ENCODE measurements at regions not wholly inside any gene's neighbourhood (a gene's known extent, or its start where the extent isn't known, plus 50 kb on each side); places are given as distances from the start of the nearest gene placed in this dataset.

DNA sequence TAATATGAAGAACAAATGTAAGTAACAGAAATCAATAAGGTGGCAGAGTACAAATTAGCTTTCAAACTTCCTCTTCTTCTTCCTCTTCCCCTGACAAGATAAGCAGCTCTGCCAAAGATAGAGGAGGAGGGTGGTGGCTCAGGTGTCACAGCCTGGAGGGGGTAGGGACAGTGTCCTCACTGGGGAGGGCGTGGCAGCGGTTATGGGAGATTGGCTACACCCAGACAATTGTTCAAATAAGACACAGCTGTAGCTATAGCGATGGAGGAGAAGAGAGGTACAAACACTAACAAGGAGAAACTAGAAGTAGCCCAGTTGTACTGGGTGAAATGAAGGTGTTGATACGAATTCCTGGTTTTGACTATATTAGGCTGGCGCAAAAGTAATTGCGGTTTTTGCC, 198.5 kb downstream of the TBXT start:
- TF ChIP-seq, protein P1, sequence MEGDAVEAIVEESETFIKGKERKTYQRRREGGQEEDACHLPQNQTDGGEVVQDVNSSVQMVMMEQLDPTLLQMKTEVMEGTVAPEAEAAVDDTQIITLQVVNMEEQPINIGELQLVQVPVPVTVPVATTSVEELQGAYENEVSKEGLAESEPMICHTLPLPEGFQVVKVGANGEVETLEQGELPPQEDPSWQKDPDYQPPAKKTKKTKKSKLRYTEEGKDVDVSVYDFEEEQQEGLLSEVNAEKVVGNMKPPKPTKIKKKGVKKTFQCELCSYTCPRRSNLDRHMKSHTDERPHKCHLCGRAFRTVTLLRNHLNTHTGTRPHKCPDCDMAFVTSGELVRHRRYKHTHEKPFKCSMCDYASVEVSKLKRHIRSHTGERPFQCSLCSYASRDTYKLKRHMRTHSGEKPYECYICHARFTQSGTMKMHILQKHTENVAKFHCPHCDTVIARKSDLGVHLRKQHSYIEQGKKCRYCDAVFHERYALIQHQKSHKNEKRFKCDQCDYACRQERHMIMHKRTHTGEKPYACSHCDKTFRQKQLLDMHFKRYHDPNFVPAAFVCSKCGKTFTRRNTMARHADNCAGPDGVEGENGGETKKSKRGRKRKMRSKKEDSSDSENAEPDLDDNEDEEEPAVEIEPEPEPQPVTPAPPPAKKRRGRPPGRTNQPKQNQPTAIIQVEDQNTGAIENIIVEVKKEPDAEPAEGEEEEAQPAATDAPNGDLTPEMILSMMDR (conservative IDR thresholded peaks at IDR 0.05; ENCODE audit: low read depth in 2 of 2): no peak
- TF ChIP-seq EZH2 (IDR thresholded peaks at IDR 0.05; ENCODE audit: low read depth, unreplicated experiment) (no peak), POLR2AphosphoS5 (IDR thresholded peaks at IDR 0.05; ENCODE audit: low read depth) (no peak), EZH2phosphoT487 (IDR thresholded peaks at IDR 0.05; ENCODE audit: unreplicated experiment) (no peak), JUNB (IDR thresholded peaks at IDR 0.05; ENCODE audit: unreplicated experiment) (no peak), CREB1 (CRISPR knock-in tag; IDR thresholded peaks at IDR 0.05; ENCODE audit: low read depth) (no peak), NANOG (IDR thresholded peaks at IDR 0.05; ENCODE audit: borderline replicate concordance) (no peak), STAT1 (IDR thresholded peaks at IDR 0.05; ENCODE audit: unreplicated experiment) (no peak), ZNF331 (CRISPR knock-in tag; IDR thresholded peaks at IDR 0.05; ENCODE audit: low read depth) (no peak)
- TF ChIP-seq, protein P2, sequence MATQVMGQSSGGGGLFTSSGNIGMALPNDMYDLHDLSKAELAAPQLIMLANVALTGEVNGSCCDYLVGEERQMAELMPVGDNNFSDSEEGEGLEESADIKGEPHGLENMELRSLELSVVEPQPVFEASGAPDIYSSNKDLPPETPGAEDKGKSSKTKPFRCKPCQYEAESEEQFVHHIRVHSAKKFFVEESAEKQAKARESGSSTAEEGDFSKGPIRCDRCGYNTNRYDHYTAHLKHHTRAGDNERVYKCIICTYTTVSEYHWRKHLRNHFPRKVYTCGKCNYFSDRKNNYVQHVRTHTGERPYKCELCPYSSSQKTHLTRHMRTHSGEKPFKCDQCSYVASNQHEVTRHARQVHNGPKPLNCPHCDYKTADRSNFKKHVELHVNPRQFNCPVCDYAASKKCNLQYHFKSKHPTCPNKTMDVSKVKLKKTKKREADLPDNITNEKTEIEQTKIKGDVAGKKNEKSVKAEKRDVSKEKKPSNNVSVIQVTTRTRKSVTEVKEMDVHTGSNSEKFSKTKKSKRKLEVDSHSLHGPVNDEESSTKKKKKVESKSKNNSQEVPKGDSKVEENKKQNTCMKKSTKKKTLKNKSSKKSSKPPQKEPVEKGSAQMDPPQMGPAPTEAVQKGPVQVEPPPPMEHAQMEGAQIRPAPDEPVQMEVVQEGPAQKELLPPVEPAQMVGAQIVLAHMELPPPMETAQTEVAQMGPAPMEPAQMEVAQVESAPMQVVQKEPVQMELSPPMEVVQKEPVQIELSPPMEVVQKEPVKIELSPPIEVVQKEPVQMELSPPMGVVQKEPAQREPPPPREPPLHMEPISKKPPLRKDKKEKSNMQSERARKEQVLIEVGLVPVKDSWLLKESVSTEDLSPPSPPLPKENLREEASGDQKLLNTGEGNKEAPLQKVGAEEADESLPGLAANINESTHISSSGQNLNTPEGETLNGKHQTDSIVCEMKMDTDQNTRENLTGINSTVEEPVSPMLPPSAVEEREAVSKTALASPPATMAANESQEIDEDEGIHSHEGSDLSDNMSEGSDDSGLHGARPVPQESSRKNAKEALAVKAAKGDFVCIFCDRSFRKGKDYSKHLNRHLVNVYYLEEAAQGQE (IDR thresholded peaks at IDR 0.05; ENCODE audit: unreplicated experiment): no peak
- TF ChIP-seq, protein P3, sequence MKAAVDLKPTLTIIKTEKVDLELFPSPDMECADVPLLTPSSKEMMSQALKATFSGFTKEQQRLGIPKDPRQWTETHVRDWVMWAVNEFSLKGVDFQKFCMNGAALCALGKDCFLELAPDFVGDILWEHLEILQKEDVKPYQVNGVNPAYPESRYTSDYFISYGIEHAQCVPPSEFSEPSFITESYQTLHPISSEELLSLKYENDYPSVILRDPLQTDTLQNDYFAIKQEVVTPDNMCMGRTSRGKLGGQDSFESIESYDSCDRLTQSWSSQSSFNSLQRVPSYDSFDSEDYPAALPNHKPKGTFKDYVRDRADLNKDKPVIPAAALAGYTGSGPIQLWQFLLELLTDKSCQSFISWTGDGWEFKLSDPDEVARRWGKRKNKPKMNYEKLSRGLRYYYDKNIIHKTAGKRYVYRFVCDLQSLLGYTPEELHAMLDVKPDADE (IDR thresholded peaks at IDR 0.05): no peak

Data from GM23338 (cell line).